Astrocyte (in vitro differentiated cells and primary cell): ENCODE measurements at regions not wholly inside any gene's neighbourhood (a gene's known extent, or its start where the extent isn't known, plus 50 kb on each side); places are given as distances from the start of the nearest gene placed in this dataset.

ENCODE experiments used
- EZH2 ChIP-seq: IDR thresholded peaks from 2 replicates; pipeline ENCODE4 v1.6.1; 2012; ENCODE audit warnings: mild to moderate bottlenecking, low read length, inconsistent platforms; ENCODE audit not compliant: insufficient read depth
- TF ChIP-seq, protein P1 (sequence below): IDR thresholded peaks from 2 replicates; pipeline ENCODE4 v1.5.1; 2011; ENCODE audit warnings: low read depth, mild to moderate bottlenecking, inconsistent platforms, low read length, moderate library complexity; ENCODE audit not compliant: insufficient read depth

DNA sequence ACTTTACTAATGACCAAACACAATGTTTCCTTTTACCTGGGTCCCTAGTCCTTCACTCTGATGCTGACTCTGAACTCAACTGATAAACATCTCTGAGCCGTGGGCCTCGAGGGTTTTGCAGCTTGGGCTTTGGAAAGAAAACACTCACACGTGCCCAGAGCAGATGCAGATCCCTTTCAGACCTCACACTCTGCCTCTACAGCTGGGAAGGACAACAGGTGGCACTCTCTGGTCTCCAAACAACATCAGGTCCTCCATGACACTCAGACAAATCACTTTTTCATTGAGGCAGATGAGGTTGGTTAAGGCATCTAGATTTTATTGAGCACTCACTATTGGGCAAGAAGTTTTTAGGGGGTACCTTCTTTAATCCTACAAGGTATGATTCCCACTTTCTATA lies 64.7 kb upstream of the NTRK3 start:
- TF ChIP-seq, protein P1, sequence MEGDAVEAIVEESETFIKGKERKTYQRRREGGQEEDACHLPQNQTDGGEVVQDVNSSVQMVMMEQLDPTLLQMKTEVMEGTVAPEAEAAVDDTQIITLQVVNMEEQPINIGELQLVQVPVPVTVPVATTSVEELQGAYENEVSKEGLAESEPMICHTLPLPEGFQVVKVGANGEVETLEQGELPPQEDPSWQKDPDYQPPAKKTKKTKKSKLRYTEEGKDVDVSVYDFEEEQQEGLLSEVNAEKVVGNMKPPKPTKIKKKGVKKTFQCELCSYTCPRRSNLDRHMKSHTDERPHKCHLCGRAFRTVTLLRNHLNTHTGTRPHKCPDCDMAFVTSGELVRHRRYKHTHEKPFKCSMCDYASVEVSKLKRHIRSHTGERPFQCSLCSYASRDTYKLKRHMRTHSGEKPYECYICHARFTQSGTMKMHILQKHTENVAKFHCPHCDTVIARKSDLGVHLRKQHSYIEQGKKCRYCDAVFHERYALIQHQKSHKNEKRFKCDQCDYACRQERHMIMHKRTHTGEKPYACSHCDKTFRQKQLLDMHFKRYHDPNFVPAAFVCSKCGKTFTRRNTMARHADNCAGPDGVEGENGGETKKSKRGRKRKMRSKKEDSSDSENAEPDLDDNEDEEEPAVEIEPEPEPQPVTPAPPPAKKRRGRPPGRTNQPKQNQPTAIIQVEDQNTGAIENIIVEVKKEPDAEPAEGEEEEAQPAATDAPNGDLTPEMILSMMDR = no peak
- no peak for TF ChIP-seq EZH2
